Dermis blood vessel endothelial cell (primary cell): ENCODE measurements at regions not wholly inside any gene's neighbourhood (a gene's known extent, or its start where the extent isn't known, plus 50 kb on each side); places are given as distances from the start of the nearest gene placed in this dataset.
"Not testable (repeated sequence)": the region's sequence is repeated elsewhere in the genome, so short reads cannot be mapped to it uniquely, and the experiment has no call there.

Source experiments
- DNase-seq: peaks from one replicate; pipeline ENCODE4 v3.0.0; 2010

DNA sequence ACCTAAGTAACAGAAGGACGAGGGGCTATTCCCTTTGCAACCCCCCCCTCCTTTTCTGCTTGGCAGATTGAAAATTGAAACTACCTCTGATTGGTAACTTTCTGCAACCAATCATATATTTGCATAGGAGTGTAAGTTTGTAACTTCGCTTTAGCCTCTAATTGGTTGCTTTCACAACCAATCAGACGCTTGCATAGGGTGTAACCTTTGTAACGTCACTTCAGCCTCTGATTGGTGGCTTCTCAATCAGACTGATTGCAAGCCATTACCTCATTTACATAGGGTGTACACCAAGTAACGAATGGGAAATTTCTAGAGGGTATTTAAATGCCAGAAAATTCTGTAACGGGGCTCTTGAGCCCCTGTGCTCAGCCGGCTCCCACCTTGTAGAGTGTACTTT is 131.9 kb upstream of the FOXD4L5 start:
- not testable (repeated sequence) for DNase-seq

- DNase-seq, result not testable (repeated sequence)
Measured at GRCh38 chr9:65414249-65414648, 129.2 kb upstream of the FOXD4L5 start.

- DNase-seq, result not testable (repeated sequence)
Measured at GRCh38 chr9:65413371-65413770, 128.4 kb upstream of the FOXD4L5 start.

- DNase-seq, result no peak
Measured at GRCh38 chr9:65411901-65412300, 126.9 kb upstream of the FOXD4L5 start.

GRCh38 chr9:65411336-65411735 is 126.3 kb upstream of the FOXD4L5 start:
- DNase-seq, result no peak

- no peak for DNase-seq
Measured at GRCh38 chr9:65410926-65411325, 125.9 kb upstream of the FOXD4L5 start.

GRCh38 chr9:65409471-65409980 is 124.5 kb upstream of the FOXD4L5 start:
- DNase-seq, result no peak

GRCh38 chr9:65408806-65409205 is 123.8 kb upstream of the FOXD4L5 start:
- DNase-seq, result not testable (repeated sequence)

DNA sequence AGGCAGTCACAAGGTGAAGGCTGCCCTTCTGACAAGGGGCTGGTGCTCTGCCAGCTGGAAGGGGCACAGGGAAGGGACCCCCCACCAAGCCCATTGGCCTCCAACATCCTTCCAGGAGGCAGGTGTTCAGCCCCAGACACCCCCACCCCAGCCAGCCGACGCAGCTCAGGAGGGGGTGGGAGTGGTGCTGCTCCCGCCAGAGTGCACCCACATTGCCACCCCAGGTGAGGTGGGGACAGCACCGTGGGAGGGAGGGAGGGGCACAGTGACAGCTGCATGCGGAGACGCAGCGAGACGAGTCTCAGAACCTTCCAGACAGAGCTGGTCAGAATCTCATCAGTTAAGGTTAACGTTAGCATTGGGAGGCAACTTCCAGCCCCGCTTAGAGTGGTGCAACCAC is 121.6 kb upstream of the FOXD4L5 start:
- DNase-seq, result not testable (repeated sequence)

GRCh38 chr9:65405766-65406165 is 120.8 kb upstream of the FOXD4L5 start:
- not testable (repeated sequence) for DNase-seq

DNA sequence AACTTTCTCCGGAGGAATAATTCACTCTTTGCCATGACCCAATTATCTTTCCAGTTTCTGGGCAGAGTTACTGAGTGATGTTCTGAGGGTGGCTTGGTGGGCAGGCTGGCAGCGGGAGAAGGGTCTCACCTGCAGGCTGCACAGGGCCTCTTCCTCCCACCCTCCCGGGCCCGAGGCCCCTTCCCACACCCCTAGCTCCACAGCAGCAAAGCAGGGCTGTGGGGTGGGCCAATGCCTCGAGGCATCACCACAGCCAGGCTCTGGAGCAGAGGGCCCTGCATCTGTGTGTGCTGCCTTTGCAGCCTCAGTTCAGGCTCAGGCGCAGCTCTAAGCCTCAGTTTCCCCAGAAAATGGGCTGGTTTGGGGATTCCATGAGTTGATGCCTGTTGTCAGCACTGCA is 120.2 kb upstream of the FOXD4L5 start:
- no peak for DNase-seq

GRCh38 chr9:65404232-65405006 is 119.4 kb upstream of the FOXD4L5 start:
- no peak for DNase-seq

DNA sequence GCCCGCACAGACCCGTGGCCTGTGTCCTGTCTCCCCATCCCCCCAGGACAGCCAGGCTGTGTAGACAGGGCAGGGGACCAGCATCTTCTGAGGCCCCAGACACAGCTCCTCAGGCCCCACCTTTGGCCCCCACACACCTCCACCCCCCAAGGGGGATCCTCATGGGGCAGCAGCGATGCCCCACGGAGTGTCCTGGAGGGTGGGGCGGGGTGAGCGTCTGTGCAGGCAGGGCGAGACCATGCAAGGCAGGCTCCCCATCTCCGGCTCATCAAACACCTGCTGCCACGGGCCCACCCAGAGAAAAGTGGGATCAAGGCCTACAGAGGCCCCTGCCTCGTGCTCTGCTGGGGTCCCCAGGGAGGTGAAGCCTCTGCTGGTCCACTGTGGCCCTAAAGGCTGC is 118.7 kb upstream of the FOXD4L5 start:
- DNase-seq, result no peak

- not testable (repeated sequence) for DNase-seq
Measured at GRCh38 chr9:65403072-65403471, 118.1 kb upstream of the FOXD4L5 start.

DNA sequence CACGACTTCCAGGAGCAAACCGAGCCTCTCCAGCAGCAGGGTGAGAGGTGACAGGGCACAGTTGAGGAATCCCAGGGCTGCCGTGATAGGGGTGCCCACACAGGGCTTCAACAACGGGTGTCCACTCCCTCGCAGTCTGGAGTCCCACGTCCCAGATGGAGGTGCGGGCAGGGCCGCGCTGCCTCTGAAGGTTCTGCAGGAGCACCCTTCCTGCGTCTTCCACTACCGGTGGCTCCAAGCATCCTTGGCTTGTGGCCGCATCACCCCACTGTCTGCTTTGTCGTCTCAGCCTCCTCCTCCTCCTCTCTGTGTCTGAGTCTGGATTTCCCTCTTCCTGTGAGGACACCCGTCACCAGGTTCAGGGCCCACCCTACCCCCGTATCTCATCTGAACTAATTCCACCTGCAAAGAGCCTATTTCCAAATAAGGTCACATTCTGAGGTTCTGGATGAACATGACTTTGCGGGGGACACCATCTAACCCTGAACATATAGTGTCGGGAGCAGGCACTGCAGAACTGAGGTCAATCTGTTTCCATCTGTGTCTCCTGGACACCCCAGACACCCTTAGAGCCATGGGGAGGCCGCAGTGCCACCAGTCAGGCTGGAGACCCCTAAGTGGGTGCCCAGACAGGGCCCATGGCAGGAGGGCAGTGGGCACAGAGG is 117.3 kb upstream of the FOXD4L5 start:
- DNase-seq, result not testable (repeated sequence)

GRCh38 chr9:65401456-65402045 is 116.5 kb upstream of the FOXD4L5 start:
- DNase-seq, result not testable (repeated sequence)

GRCh38 chr9:65400886-65401285 is 115.9 kb upstream of the FOXD4L5 start:
- no peak for DNase-seq

DNA sequence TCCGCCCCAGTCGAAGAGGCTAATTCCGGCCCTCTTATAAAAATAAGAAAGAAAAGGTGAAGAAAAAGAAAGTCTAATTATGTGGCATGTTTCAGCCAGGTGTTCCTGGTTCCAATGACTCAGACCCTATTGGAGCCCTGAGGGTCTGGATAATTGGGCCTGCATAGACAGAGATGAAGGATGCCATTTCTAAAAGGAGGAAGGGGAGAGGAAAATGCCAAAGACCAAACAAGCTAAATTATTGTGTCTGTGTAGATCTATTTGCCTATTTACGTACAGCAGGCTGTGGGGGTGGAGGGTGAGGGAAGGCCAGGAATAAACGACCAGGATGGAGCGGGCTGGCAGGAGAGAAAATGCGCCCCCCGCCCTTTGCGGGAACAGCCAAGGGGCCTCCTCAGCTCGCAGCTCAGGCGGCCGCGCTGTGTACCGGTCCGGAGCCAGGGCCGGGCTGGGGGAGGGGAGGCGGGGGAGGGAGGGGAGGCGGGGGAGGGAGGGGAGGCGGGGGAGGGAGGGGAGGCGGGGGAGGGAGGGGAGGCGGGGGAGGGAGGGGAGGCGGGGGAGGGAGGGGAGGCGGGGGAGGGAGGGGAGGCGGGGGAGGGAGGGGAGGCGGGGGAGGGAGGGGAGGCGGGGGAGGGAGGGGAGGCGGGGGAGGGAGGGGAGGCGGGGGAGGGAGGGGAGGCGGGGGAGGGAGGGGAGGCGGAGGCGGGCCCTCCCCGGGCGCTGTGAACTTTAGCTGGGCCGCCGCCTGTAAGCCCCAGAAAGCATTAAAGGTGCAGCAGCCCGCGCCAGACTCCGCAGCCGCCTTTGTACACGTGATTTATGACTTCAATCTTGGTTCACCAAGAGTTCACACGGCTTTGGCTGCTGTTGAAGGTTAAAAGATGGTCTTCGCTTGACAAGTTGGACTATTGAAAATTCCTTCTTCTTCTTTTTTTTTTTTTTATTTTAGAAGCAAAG is 113.0 kb upstream of the FOXD4L5 start:
- not testable (repeated sequence) for DNase-seq

DNA sequence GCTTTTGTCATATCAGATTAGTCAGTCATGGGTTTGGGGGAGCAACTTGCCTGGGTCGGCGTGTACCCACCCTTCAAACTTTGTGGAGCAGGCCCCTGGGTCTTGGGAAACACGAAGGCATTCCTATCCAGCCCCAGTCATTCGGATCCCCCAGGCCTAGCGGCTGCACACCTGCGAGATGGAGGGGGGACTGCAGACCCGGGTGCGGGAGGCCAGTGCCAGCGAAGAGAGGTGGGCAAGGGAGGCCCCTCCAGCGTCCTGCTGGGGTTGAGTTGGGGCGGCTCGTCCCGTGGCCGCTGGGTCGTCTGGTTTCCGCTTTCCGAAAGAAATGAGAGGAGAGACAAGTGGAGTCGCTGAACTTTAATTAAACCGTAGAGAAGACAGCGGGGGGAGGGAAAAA is 112.2 kb upstream of the FOXD4L5 start:
- DNase-seq, result not testable (repeated sequence)

- DNase-seq, result not testable (repeated sequence)
Measured at GRCh38 chr9:65396601-65397000, 111.6 kb upstream of the FOXD4L5 start.

- DNase-seq, result not testable (repeated sequence)
Measured at GRCh38 chr9:65395789-65396188, 110.8 kb upstream of the FOXD4L5 start.

GRCh38 chr9:65395121-65395520 is 110.1 kb upstream of the FOXD4L5 start:
- not testable (repeated sequence) for DNase-seq
